Retinal pigment epithelial cell (primary cell): ENCODE measurements at regions not wholly inside any gene's neighbourhood (a gene's known extent, or its start where the extent isn't known, plus 50 kb on each side); places are given as distances from the start of the nearest gene placed in this dataset.

Experiments used
- DNase-seq: peaks from one replicate; pipeline ENCODE4 v3.0.0-alpha.2; 2010; ENCODE audit warnings: low read depth
- H3K4me3 ChIP-seq: 2 replicates; pipeline ENCODE4 v1.5.1; 2011; ENCODE audit warnings: mild to moderate bottlenecking, low read length, control low read depth, moderate library complexity
- TF ChIP-seq, protein P1 (sequence below): conservative IDR thresholded peaks from 2 replicates; pipeline ENCODE4 v1.5.1; 2011; ENCODE audit warnings: low read depth, low read length, control low read depth, inconsistent platforms

DNA sequence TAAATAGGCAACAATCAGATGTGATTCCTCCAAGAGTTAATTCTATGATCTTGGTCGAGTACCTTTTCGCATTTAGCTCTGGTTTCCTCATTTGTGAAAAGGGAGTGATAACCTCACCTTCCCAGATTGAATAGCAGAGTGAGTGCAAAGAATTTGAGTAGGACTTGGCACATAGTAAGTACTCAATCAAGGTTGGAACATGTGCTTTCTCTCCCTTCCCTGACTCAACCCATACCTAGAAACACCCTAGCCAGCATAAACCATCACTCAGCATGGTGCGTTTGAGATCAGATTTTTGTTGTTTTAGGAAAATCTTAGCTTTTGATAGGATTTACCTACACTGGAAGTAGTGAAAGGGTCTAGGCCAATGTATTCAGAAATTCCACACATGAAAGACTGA lies 333.4 kb upstream of the NT5E start:
- H3K4me3 ChIP-seq: no peak overlapping the region
- TF ChIP-seq, protein P1, sequence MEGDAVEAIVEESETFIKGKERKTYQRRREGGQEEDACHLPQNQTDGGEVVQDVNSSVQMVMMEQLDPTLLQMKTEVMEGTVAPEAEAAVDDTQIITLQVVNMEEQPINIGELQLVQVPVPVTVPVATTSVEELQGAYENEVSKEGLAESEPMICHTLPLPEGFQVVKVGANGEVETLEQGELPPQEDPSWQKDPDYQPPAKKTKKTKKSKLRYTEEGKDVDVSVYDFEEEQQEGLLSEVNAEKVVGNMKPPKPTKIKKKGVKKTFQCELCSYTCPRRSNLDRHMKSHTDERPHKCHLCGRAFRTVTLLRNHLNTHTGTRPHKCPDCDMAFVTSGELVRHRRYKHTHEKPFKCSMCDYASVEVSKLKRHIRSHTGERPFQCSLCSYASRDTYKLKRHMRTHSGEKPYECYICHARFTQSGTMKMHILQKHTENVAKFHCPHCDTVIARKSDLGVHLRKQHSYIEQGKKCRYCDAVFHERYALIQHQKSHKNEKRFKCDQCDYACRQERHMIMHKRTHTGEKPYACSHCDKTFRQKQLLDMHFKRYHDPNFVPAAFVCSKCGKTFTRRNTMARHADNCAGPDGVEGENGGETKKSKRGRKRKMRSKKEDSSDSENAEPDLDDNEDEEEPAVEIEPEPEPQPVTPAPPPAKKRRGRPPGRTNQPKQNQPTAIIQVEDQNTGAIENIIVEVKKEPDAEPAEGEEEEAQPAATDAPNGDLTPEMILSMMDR: no peak

DNA sequence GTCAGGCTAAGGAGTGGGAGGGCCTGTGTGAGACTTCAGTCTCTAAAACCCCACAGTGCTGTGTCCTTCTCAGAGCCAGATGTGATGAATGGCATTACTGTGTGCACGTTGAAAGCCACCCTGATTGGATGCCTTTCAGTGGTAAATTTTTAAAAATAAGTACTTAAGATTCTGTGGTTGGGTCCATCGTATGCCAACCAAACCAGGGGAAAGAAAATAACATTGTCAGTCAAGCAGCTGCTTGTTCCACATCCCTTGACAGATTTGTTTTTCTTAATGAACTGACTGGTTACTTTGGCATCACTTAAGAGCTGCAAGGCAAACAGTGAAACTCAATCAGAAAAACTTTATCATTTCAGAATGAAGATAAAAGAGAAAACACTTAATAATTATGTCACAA lies 334.0 kb upstream of the NT5E start:
- DNase-seq: no peak
- H3K4me3 ChIP-seq: no peak overlapping the region
- TF ChIP-seq, protein P1: no peak

More for the DNA sequence above, 333.4 kb upstream of the NT5E start:
- DNase-seq: no peak

DNA sequence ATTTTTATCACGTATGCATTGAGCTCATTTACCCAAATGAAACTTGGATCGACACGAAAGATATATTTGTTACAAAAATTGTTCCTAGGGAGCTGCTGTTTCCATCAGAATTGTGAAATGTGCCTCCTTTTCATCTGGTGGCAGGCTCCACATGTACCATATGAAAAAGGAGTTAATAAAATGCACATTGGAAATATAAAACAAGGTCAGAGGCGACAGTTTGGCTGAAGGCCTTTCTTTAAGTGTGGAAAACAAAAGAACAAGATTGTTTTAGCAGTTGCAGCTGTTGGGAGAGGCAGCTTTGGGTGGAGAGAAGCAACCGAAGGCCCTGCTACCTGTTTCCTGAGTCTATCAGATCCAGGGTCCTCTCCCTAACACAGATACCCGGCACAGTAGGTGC lies 334.5 kb upstream of the NT5E start:
- TF ChIP-seq, protein P1: no peak
- H3K4me3 ChIP-seq: no peak overlapping the region
- no peak for DNase-seq

GRCh38 chr6:85114581-85114935 lies 335.3 kb upstream of the NT5E start:
- no peak overlapping the region for H3K4me3 ChIP-seq

DNA sequence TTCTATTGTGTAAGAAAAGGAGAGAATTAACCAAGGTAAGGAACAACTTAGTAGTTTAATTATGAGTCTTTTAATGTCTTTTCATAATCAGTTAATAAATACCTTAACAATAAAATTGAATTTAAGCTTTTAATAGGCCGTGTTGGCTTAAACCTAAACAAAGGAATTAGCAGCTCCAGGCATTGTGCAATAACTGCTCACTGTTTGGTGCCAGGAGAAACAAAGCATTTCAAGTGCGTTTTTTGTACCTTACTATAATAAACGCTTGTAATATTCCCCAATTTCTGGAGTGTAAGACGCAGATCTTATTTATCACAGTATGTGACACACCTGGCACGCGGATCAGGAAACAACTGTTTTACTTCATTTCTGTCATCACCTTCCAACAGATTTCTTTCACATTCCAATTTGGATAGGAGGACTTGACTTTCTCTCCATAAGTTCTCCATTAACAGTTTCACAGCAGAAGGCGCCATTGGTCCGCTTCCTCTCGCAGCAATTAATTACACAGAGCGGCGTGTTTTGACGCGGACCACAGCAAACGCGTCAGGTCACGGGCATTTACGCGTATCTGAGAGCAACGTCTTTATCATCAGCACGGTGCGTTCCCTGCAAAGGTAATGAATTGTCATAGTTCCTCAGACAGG lies 335.8 kb upstream of the NT5E start:
- no peak for DNase-seq
- no peak overlapping the region for H3K4me3 ChIP-seq
- TF ChIP-seq, protein P1: no peak

More at GRCh38 chr6:85114581-85114935, 335.3 kb upstream of the NT5E start:
- TF ChIP-seq, protein P1: no peak
- DNase-seq: no peak

- TF ChIP-seq, protein P1: no peak
- H3K4me3 ChIP-seq: no peak overlapping the region
- no peak for DNase-seq
These were observed 337.3 kb upstream of the NT5E start for GRCh38 chr6:85112540-85112939.

DNA sequence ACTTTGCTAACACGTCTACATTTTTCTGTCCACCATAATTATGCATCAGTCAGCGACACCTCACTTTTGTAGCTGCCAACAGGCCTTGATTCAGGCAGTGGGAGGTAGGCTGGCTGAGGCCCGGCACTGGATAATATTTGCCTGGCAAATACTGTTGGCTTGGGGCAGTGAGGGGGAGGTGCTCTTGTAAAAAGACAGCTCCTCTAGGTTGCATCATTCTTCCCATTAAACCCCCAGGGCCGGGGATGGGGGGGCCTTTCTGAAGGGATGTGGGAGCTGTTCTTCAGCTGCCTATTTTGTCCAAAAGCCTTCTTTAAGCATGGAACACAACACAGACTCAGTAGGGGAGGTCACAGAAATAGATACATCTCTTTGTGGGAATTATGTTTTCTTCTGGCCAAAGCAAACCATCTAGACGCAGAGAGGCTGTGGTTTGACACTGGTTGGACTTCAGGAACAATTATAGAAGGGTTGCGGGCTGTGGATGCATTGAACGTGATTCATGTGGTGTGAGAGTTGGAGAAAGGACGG lies 338.3 kb upstream of the NT5E start:
- H3K4me3 ChIP-seq: no peak overlapping the region
- no peak for DNase-seq
- TF ChIP-seq, protein P1: no peak
